PC-3 (cell line): ENCODE measurements at regions not wholly inside any gene's neighbourhood (a gene's known extent, or its start where the extent isn't known, plus 50 kb on each side); places are given as distances from the start of the nearest gene placed in this dataset.

ENCODE experiments used
- CTCF ChIP-seq: fragments of 300-600 bp; sonication (generic); conservative IDR thresholded peaks from 2 replicates; pipeline ENCODE4 v1.5.1; 2017; ENCODE audit warnings: antibody characterized with exemption, low read depth, mild to moderate bottlenecking, low read length
- EZH2 ChIP-seq: fragments of 300-600 bp; sonication (generic); IDR thresholded peaks from one replicate; pipeline ENCODE4 v1.6.1; 2017; ENCODE audit warnings: antibody characterized with exemption, mild to moderate bottlenecking, low read length; ENCODE audit not compliant: unreplicated experiment

GRCh38 chr3:59334585-59334984 is 284.8 kb upstream of the CFAP20DC start:
- no peak for TF ChIP-seq CTCF
- no peak for TF ChIP-seq EZH2
